ENCODE measurements at regions not wholly inside any gene's neighbourhood (a gene's known extent, or its start where the extent isn't known, plus 50 kb on each side); places are given as distances from the start of the nearest gene placed in this dataset.

- TF ChIP-seq ZNF292 (tag by site-specific recombination; IDR thresholded peaks at IDR 0.05; ENCODE audit: borderline replicate concordance, low read depth) (no peak), ZNF266 (tag by site-specific recombination; IDR thresholded peaks at IDR 0.05; ENCODE audit: low read depth) (no peak), ZNF404 (tag by site-specific recombination; IDR thresholded peaks at IDR 0.05) (no peak), SP3 (tag by site-specific recombination; IDR thresholded peaks at IDR 0.05) (no peak)
These were observed 351.9 kb upstream of the CAMK1G start (continued) for GRCh38 chr1:209231476-209232156.

GRCh38 chr1:209232197-209232596 lies 351.3 kb upstream of the CAMK1G start:
- Histone ChIP-seq H3K9me3 (ENCODE audit: control insufficient read depth, insufficient read depth, low read depth, low read length) (no peaks in the 10 kb centered on the region), H3K27ac (ENCODE audit: extremely low read depth, low read depth, low read length) (no peak overlapping the region), H3K36me3 (ENCODE audit: control insufficient read depth in 2 of 2, insufficient read depth in 1 of 2, low read length in 2 of 2) (no peaks in the 10 kb centered on the region), H3K4me3 (ENCODE audit: low read depth, low read length) (no peak overlapping the region), H3K4me1 (ENCODE audit: control insufficient read depth, insufficient read depth, low read length) (no peaks in the 10 kb centered on the region)
- CTCF ChIA-PET = interaction anchor here (1.2 kb wide), 1 partner anchor 16 kb away, joined by 3 read pairs; no protein-coding TSS in a partner anchor
- TF ChIP-seq PRDM1 (tag by site-specific recombination; IDR thresholded peaks at IDR 0.05) (no peak), ZNF707 (tag by site-specific recombination; IDR thresholded peaks at IDR 0.05) (no peak), RBAK (tag by site-specific recombination; IDR thresholded peaks at IDR 0.05) (no peak), ZXDB (tag by site-specific recombination; IDR thresholded peaks at IDR 0.05) (no peak), ZBTB48 (tag by site-specific recombination; IDR thresholded peaks at IDR 0.05) (no peak), EGR2 (tag by site-specific recombination; IDR thresholded peaks at IDR 0.05; ENCODE audit: low read depth) (no peak), ZNF548 (tag by site-specific recombination; IDR thresholded peaks at IDR 0.05) (no peak), ZNF302 (tag by site-specific recombination; IDR thresholded peaks at IDR 0.05; ENCODE audit: low read depth) (no peak), ZNF112 (tag by site-specific recombination; IDR thresholded peaks at IDR 0.05) (no peak), ZBTB1 (tag by site-specific recombination; IDR thresholded peaks at IDR 0.05) (no peak), ZNF580 (tag by site-specific recombination; IDR thresholded peaks at IDR 0.05) (no peak), ZNF76 (tag by site-specific recombination; IDR thresholded peaks at IDR 0.05; ENCODE audit: borderline replicate concordance, low read depth) (no peak), ZNF658 (tag by site-specific recombination; IDR thresholded peaks at IDR 0.05) (no peak)
- TF ChIP-seq, protein P1, sequence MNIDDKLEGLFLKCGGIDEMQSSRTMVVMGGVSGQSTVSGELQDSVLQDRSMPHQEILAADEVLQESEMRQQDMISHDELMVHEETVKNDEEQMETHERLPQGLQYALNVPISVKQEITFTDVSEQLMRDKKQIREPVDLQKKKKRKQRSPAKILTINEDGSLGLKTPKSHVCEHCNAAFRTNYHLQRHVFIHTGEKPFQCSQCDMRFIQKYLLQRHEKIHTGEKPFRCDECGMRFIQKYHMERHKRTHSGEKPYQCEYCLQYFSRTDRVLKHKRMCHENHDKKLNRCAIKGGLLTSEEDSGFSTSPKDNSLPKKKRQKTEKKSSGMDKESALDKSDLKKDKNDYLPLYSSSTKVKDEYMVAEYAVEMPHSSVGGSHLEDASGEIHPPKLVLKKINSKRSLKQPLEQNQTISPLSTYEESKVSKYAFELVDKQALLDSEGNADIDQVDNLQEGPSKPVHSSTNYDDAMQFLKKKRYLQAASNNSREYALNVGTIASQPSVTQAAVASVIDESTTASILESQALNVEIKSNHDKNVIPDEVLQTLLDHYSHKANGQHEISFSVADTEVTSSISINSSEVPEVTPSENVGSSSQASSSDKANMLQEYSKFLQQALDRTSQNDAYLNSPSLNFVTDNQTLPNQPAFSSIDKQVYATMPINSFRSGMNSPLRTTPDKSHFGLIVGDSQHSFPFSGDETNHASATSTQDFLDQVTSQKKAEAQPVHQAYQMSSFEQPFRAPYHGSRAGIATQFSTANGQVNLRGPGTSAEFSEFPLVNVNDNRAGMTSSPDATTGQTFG (tag by site-specific recombination; IDR thresholded peaks at IDR 0.05; ENCODE audit: borderline replicate concordance) = no peak
- TF ChIP-seq, protein P2, sequence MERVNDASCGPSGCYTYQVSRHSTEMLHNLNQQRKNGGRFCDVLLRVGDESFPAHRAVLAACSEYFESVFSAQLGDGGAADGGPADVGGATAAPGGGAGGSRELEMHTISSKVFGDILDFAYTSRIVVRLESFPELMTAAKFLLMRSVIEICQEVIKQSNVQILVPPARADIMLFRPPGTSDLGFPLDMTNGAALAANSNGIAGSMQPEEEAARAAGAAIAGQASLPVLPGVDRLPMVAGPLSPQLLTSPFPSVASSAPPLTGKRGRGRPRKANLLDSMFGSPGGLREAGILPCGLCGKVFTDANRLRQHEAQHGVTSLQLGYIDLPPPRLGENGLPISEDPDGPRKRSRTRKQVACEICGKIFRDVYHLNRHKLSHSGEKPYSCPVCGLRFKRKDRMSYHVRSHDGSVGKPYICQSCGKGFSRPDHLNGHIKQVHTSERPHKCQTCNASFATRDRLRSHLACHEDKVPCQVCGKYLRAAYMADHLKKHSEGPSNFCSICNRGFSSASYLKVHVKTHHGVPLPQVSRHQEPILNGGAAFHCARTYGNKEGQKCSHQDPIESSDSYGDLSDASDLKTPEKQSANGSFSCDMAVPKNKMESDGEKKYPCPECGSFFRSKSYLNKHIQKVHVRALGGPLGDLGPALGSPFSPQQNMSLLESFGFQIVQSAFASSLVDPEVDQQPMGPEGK (tag by site-specific recombination; IDR thresholded peaks at IDR 0.05) = no peak
- POLR2A ChIA-PET = no interaction called here

DNA sequence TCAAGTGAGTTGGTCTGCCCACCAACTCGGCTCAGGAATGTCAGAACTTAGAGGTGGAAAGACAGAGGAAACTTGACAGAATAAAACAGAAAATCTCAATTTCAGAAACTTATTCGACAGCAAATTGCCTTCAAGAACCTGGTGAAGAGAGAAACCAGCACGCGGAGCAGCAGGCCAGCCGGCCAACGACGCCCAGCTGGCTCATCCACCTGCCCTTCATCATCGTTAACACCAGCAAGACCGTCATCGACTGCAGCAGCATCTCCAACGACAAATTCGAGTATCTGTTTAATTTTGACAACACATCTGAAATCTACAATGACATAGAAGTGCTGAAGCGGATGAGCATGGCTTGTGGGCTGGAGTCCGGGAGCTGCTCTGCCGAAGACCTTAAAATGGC lies 350.8 kb upstream of the CAMK1G start:
- Histone ChIP-seq H3K9me3 (ENCODE audit: control insufficient read depth, insufficient read depth, low read depth, low read length) (no peaks in the 10 kb centered on the region), H3K36me3 (ENCODE audit: control insufficient read depth in 2 of 2, insufficient read depth in 1 of 2, low read length in 2 of 2) (no peaks in the 10 kb centered on the region), H3K4me1 (ENCODE audit: control insufficient read depth, insufficient read depth, low read length) (no peaks in the 10 kb centered on the region), H3K4me3 (ENCODE audit: low read depth, low read length) (no peak overlapping the region), H3K27ac (ENCODE audit: extremely low read depth, low read depth, low read length) (no peak overlapping the region)
- ChIA-PET CTCF (interaction anchor here (1.2 kb wide), 1 partner anchor 16 kb away, joined by 3 read pairs; no protein-coding TSS in a partner anchor), POLR2A (no interaction called here)
- TF ChIP-seq ZNF621 (tag by site-specific recombination; IDR thresholded peaks at IDR 0.05) = no peak
- TF ChIP-seq FEZF1 (tag by site-specific recombination; IDR thresholded peaks at IDR 0.05) = no peak
- TF ChIP-seq OSR2 (tag by site-specific recombination; IDR thresholded peaks at IDR 0.05) = no peak
- TF ChIP-seq ZNF768 (tag by site-specific recombination; IDR thresholded peaks at IDR 0.05) = no peak
- TF ChIP-seq ZNF394 (tag by site-specific recombination; IDR thresholded peaks at IDR 0.05; ENCODE audit: borderline replicate concordance) = no peak
- no peak for TF ChIP-seq SCRT2 (tag by site-specific recombination; IDR thresholded peaks at IDR 0.05)
- TF ChIP-seq ZNF366 (tag by site-specific recombination; conservative IDR thresholded peaks at IDR 0.05) = no peak
- TF ChIP-seq ZFP37 (tag by site-specific recombination; IDR thresholded peaks at IDR 0.05) = no peak
- no peak for TF ChIP-seq ZNF558 (tag by site-specific recombination; IDR thresholded peaks at IDR 0.05)
- no peak for TF ChIP-seq ZNF37A (tag by site-specific recombination; IDR thresholded peaks at IDR 0.05)
- no peak for TF ChIP-seq ZNF132 (tag by site-specific recombination; IDR thresholded peaks at IDR 0.05; ENCODE audit: borderline replicate concordance)
